Endothelial cell of umbilical vein (primary cell): ENCODE measurements at regions not wholly inside any gene's neighbourhood (a gene's known extent, or its start where the extent isn't known, plus 50 kb on each side); places are given as distances from the start of the nearest gene placed in this dataset.

Experiments
- BruUV-seq: library from RNA; stranded (reverse); fragments of 400-500 nt; replicated peaks from 2 replicates; lab custom pipeline; 2021; lab: Mats Ljungman, UMichigan
- CTCF ChIA-PET: fragments of 300-600, 350-600 bp; sonication (Branson Sonifier 250); formaldehyde crosslinking; loops from one replicate; lab custom pipeline; 2021; ENCODE audit warnings: antibody characterized with exemption, inconsistent platforms; lab: Charles Lee
- POLR2A ChIA-PET: fragments of 300-600, 350-600 bp; sonication (Branson Sonifier 250); formaldehyde crosslinking; loops from one replicate; lab custom pipeline; 2021; ENCODE audit warnings: antibody characterized with exemption, inconsistent platforms; lab: Charles Lee
- DNase-seq: peaks from one replicate; pipeline ENCODE4 v3.0.0-alpha.2; 2011; ENCODE audit warnings: low read depth, low spot score
- FAIRE-seq: peaks from 2 replicates; lab custom pipeline; 2011; peaks lifted over from hg19 to GRCh38; lab: Jason Lieb, UNC
- H2AFZ ChIP-seq: 2 replicates; pipeline ENCODE4 v1.6.0; 2012; ENCODE audit warnings: low read depth, low read length, control low read depth, inconsistent platforms
- H3K27ac ChIP-seq: 2 replicates; pipeline ENCODE4 v1.5.1; 2011; ENCODE audit warnings: low read depth, mild to moderate bottlenecking, control low read depth, low read length, moderate library complexity; ENCODE audit not compliant: insufficient read depth
- H3K27me3 ChIP-seq, 2 experiments: 2 replicates each; pipeline versions ENCODE4 v1.6.0 to v1.6.1; 2011; ENCODE audit warnings: low read length in 2 of 2, mixed read lengths in 1 of 2; ENCODE audit not compliant: control insufficient read depth in 2 of 2, insufficient read depth in 2 of 2
- H3K36me3 ChIP-seq, 2 experiments: 2 replicates in 1 of 2; 3 replicates in 1 of 2; pipeline ENCODE4 v1.5.1; 2011; ENCODE audit warnings: low read length in 2 of 2, mild to moderate bottlenecking in 1 of 2, moderate library complexity in 1 of 2; ENCODE audit not compliant: control insufficient read depth in 2 of 2, insufficient read depth in 2 of 2; ENCODE audit errors: extremely low read depth in 1 of 2
- H3K4me1 ChIP-seq: 3 replicates; pipeline ENCODE4 v1.5.1; 2011; ENCODE audit warnings: mild to moderate bottlenecking, low read length; ENCODE audit not compliant: control insufficient read depth, insufficient read depth; ENCODE audit errors: extremely low read depth
- H3K4me2 ChIP-seq: 2 replicates; pipeline ENCODE4 v1.6.1; 2011; ENCODE audit warnings: low read length, control low read depth, mixed read lengths; ENCODE audit not compliant: insufficient read depth
- H3K4me3 ChIP-seq, 3 experiments: fragments of 200-600 bp in 1 of 3; sonication (generic), shearing (Covaris generic) in 1 of 3; replicated peaks in 1 of 3; 2 replicates each; pipeline ENCODE4 v1.5.1; 2011 to 2016; ENCODE audit warnings: control low read depth in 3 of 3, low read length in 3 of 3, mild to moderate bottlenecking in 2 of 3, inconsistent platforms in 1 of 3, low read depth in 1 of 3, moderate library complexity in 1 of 3; ENCODE audit not compliant: insufficient read depth in 1 of 3
- H3K79me2 ChIP-seq: 2 replicates; pipeline ENCODE4 v1.6.0; 2012; ENCODE audit warnings: low read length, inconsistent platforms; ENCODE audit not compliant: control insufficient read depth, insufficient read depth
- H3K9ac ChIP-seq: replicated peaks from 2 replicates; pipeline ENCODE3; 2011; ENCODE audit warnings: low read length, control low read depth; ENCODE audit not compliant: insufficient read depth; ENCODE audit errors: extremely low read depth
- H3K9me1 ChIP-seq: replicated peaks from 3 replicates; pipeline ENCODE4 v1.6.0; 2011; ENCODE audit warnings: mild to moderate bottlenecking, low read length; ENCODE audit not compliant: control insufficient read depth, insufficient read depth; ENCODE audit errors: extremely low read depth
- H3K9me3 ChIP-seq: replicated peaks from 2 replicates; pipeline ENCODE4 v1.5.1; 2012; ENCODE audit warnings: low read length, inconsistent platforms; ENCODE audit not compliant: control insufficient read depth, insufficient read depth
- H4K20me1 ChIP-seq: replicated peaks from 2 replicates; pipeline ENCODE3; 2011; ENCODE audit warnings: mild to moderate bottlenecking, low read length; ENCODE audit not compliant: control insufficient read depth, insufficient read depth; ENCODE audit errors: extremely low read depth
- CTCF ChIP-seq, 2 donors: IDR thresholded peaks; 1 replicate in 1 of 2; 2 replicates in 1 of 2; pipeline ENCODE4 v1.5.1; 2011; ENCODE audit warnings: low read length in 2 of 2, mild to moderate bottlenecking in 2 of 2, moderate library complexity in 2 of 2, control low read depth in 1 of 2, inconsistent platforms in 1 of 2, low read depth in 1 of 2; ENCODE audit not compliant: insufficient read depth in 1 of 2; ENCODE audit errors: extremely low read depth in 1 of 2
- EZH2 ChIP-seq: IDR thresholded peaks from 2 replicates; pipeline ENCODE4 v1.6.1; 2012; ENCODE audit warnings: borderline replicate concordance, low read depth, mild to moderate bottlenecking, moderate library complexity, low read length, inconsistent platforms; ENCODE audit not compliant: severe bottlenecking
- FOS ChIP-seq: IDR thresholded peaks from 2 replicates; pipeline ENCODE4 v1.6.1; 2011; ENCODE audit warnings: mild to moderate bottlenecking, low read length, moderate library complexity, borderline replicate concordance; ENCODE audit not compliant: insufficient read depth
- GATA2 ChIP-seq: IDR thresholded peaks from 2 replicates; pipeline ENCODE4 v1.7.0; 2011; ENCODE audit warnings: low read depth, mild to moderate bottlenecking, moderate library complexity, mixed read lengths, low read length; ENCODE audit not compliant: insufficient read length, insufficient read depth
- JUN ChIP-seq: IDR thresholded peaks from 2 replicates; pipeline ENCODE4 v1.6.1; 2011; ENCODE audit warnings: borderline replicate concordance, low read depth; ENCODE audit not compliant: insufficient read length, insufficient read depth
- MAX ChIP-seq: IDR thresholded peaks from 2 replicates; pipeline ENCODE4 v1.6.1; 2011; ENCODE audit not compliant: insufficient read depth, insufficient read length
- MYC ChIP-seq: IDR thresholded peaks from one replicate; pipeline ENCODE4 v1.6.1; 2011; ENCODE audit warnings: mild to moderate bottlenecking, low read depth, low read length
- POLR2A ChIP-seq: IDR thresholded peaks from 2 replicates; pipeline ENCODE4 v1.6.1; 2012; ENCODE audit warnings: low read depth, mild to moderate bottlenecking, control low read depth, low read length
- POLR2AphosphoS5 ChIP-seq: IDR thresholded peaks from 2 replicates; pipeline ENCODE4 v1.6.1; 2012; ENCODE audit warnings: low read depth, mild to moderate bottlenecking, control low read depth, low read length, moderate library complexity; ENCODE audit not compliant: insufficient read depth
- dilution Hi-C: fragments of 300-500 bp; cut with MboI; formaldehyde crosslinking; loops from one replicate; pipeline ENCODE4 v1.15.0; 2019; ENCODE audit warnings: low sequenced_read_pairs; ENCODE audit not compliant: extremely low pct_ligation_motif_present
- intact Hi-C: fragments of 100-400 bp; cut with micrococcal nuclease; formaldehyde crosslinking; loops from one replicate; pipeline ENCODE4 v1.10.0; 2022

- Histone ChIP-seq H3K9me3 (no peaks in the 10 kb centered on the region), H3K36me3 (no peaks in the 10 kb centered on the region), H3K79me2 (no peaks in the 10 kb centered on the region), H2AFZ (no peak overlapping the region), H3K4me1 (peaks cover 10% of the 10 kb centered on the region), H3K9me1 (no peaks in the 10 kb centered on the region), H3K27me3 (no peaks in the 10 kb centered on the region), H3K4me3 (no peak overlapping the region), H3K27ac (no peak overlapping the region), H4K20me1 (no peaks in the 10 kb centered on the region), H3K4me2 (no peak overlapping the region), H3K9ac (no peak overlapping the region)
- intact Hi-C loops (loop anchor here (5.0 kb wide), 2 partner anchors 146 to 154 kb away; no protein-coding TSS in a partner anchor), dilution Hi-C loops (no loop called here)
- no peak for DNase-seq
- POLR2A ChIA-PET, result interaction anchor here (0.5 kb wide), 1 partner anchor 22 kb away, joined by 3 read pairs; no protein-coding TSS in a partner anchor
- no TSS peak for BruUV-seq
- CTCF ChIA-PET, result interaction anchor here (0.5 kb wide), 2 partner anchors 48 to 50 kb away, joined by 3 read pairs; no protein-coding TSS in a partner anchor
- no peak for TF ChIP-seq JUN
- TF ChIP-seq GATA2, result no peak
- TF ChIP-seq POLR2A, result no peak
- no peak for TF ChIP-seq MYC
- FAIRE-seq, result no peak
Observed at GRCh38 chr11:130582981-130583380, 134.5 kb downstream of the ADAMTS15 start.

GRCh38 chr11:130583801-130584211 lies 135.4 kb downstream of the ADAMTS15 start:
- intact Hi-C loops (loop anchor here (5.0 kb wide), 2 partner anchors 147 to 153 kb away; no protein-coding TSS in a partner anchor), dilution Hi-C loops (no loop called here)
- Histone ChIP-seq H3K4me2 (no peak overlapping the region), H3K9me3 (no peaks in the 10 kb centered on the region), H3K27ac (no peak overlapping the region), H2AFZ (no peak overlapping the region), H3K27me3 (no peaks in the 10 kb centered on the region), H3K4me3 (no peak overlapping the region), H3K9ac (no peak overlapping the region), H3K4me1 (peaks cover 10% of the 10 kb centered on the region), H3K9me1 (no peaks in the 10 kb centered on the region), H4K20me1 (no peaks in the 10 kb centered on the region), H3K79me2 (no peaks in the 10 kb centered on the region), H3K36me3 (no peaks in the 10 kb centered on the region)
- no peak for FAIRE-seq
- TF ChIP-seq MYC (no peak), GATA2 (no peak), EZH2 (no peak), CTCF (IDR thresholded peaks at IDR 0.05; ENCODE audit: extremely low read depth in 1 of 2, insufficient read depth in 1 of 2, low read depth in 1 of 2, low read length in 2 of 2) (no peak), JUN (no peak), MAX (no peak), POLR2AphosphoS5 (no peak), POLR2A (no peak), FOS (no peak)
- ChIA-PET CTCF (no interaction called here), POLR2A (no interaction called here)
- BruUV-seq, result no TSS peak
- no peak for DNase-seq
